H9 (cell line): ENCODE measurements at regions not wholly inside any gene's neighbourhood (a gene's known extent, or its start where the extent isn't known, plus 50 kb on each side); places are given as distances from the start of the nearest gene placed in this dataset.

Experiments used
- DNase-seq: peaks from one replicate; pipeline ENCODE4 v3.0.0-alpha.2; 2017
- H2AFZ ChIP-seq: one replicate; pipeline ENCODE4 v1.6.1; 2013; ENCODE audit warnings: mild to moderate bottlenecking, low read length, control low read depth, moderate library complexity
- H2AK5ac ChIP-seq: 2 replicates; pipeline ENCODE4 v1.6.1; 2013; ENCODE audit warnings: low read length, control low read depth, mixed read lengths; ENCODE audit not compliant: insufficient read length
- H2BK120ac ChIP-seq: one replicate; pipeline ENCODE4 v1.6.1; 2013; ENCODE audit warnings: low read depth, mild to moderate bottlenecking, low read length, control low read depth, inconsistent platforms; ENCODE audit not compliant: poor library complexity, severe bottlenecking
- H2BK12ac ChIP-seq: 2 replicates; pipeline ENCODE4 v1.6.1; 2013; ENCODE audit warnings: low read length, control low read depth, mixed read lengths, low read depth; ENCODE audit not compliant: insufficient read length
- H2BK15ac ChIP-seq: 2 replicates; pipeline ENCODE4 v1.6.1; 2013; ENCODE audit warnings: low read depth, low read length, control low read depth
- H2BK20ac ChIP-seq: one replicate; pipeline ENCODE4 v1.6.1; 2013; ENCODE audit warnings: low read depth, mild to moderate bottlenecking, low read length, control low read depth, inconsistent platforms; ENCODE audit not compliant: poor library complexity, severe bottlenecking
- H2BK5ac ChIP-seq: 2 replicates; pipeline ENCODE4 v1.6.1; 2013; ENCODE audit warnings: low read length, control low read depth, mixed read lengths; ENCODE audit not compliant: insufficient read length
- H3K14ac ChIP-seq: 2 replicates; pipeline ENCODE4 v1.6.1; 2013; ENCODE audit warnings: low read length, control low read depth; ENCODE audit not compliant: insufficient read depth
- H3K18ac ChIP-seq: 2 replicates; pipeline ENCODE4 v1.6.1; 2013; ENCODE audit warnings: low read depth, mild to moderate bottlenecking, mixed read lengths, low read length, control low read depth; ENCODE audit not compliant: insufficient read length
- H3K23ac ChIP-seq: 2 replicates; pipeline ENCODE4 v1.6.1; 2013; ENCODE audit warnings: low read length, control low read depth, mixed read lengths, low read depth; ENCODE audit not compliant: insufficient read length
- H3K23me2 ChIP-seq: 2 replicates; pipeline ENCODE4 v1.6.1; 2013; ENCODE audit warnings: low read depth, mild to moderate bottlenecking, mixed read lengths, low read length, control low read depth; ENCODE audit not compliant: insufficient read length, poor library complexity, severe bottlenecking
- H3K27ac ChIP-seq: 2 replicates; pipeline ENCODE4 v1.5.1; 2013; ENCODE audit warnings: low read length, control low read depth, mixed read lengths, low read depth; ENCODE audit not compliant: insufficient read length
- H3K27me3 ChIP-seq: 2 replicates; pipeline ENCODE4 v1.6.1; 2013; ENCODE audit warnings: low read length, control low read depth, inconsistent platforms; ENCODE audit not compliant: insufficient read depth
- H3K4ac ChIP-seq: 2 replicates; pipeline ENCODE4 v1.6.1; 2013; ENCODE audit warnings: low read depth, mild to moderate bottlenecking, control low read depth, inconsistent platforms, low read length, moderate library complexity
- H3K4me1 ChIP-seq: 2 replicates; pipeline ENCODE4 v1.6.1; 2013; ENCODE audit warnings: low read length, control low read depth, inconsistent platforms; ENCODE audit not compliant: insufficient read depth
- H3K4me2 ChIP-seq: 2 replicates; pipeline ENCODE4 v1.6.1; 2013; ENCODE audit warnings: low read length, control low read depth, mixed read lengths; ENCODE audit not compliant: insufficient read length, insufficient read depth
- H3K56ac ChIP-seq: 2 replicates; pipeline ENCODE4 v1.6.1; 2013; ENCODE audit warnings: low read depth, mild to moderate bottlenecking, mixed read lengths, low read length, control low read depth; ENCODE audit not compliant: insufficient read length
- H3K79me1 ChIP-seq: 2 replicates; pipeline ENCODE4 v1.6.1; 2013; ENCODE audit warnings: low read depth, mild to moderate bottlenecking, moderate library complexity, low read length, control low read depth, inconsistent platforms; ENCODE audit not compliant: insufficient read depth, poor library complexity, severe bottlenecking
- H3K79me2 ChIP-seq: 2 replicates; pipeline ENCODE4 v1.6.1; 2013; ENCODE audit warnings: low read length, control low read depth, inconsistent platforms; ENCODE audit not compliant: insufficient read depth
- H3K9ac ChIP-seq: 2 replicates; pipeline ENCODE4 v1.6.1; 2013; ENCODE audit warnings: low read length, control low read depth, mixed read lengths; ENCODE audit not compliant: insufficient read length; ENCODE audit errors: extremely low read depth
- H3K9me3 ChIP-seq: one replicate; pipeline ENCODE4 v1.6.1; 2013; ENCODE audit warnings: low read depth, low read length, inconsistent platforms; ENCODE audit not compliant: control insufficient read depth
- H3T11ph ChIP-seq: one replicate; pipeline ENCODE4 v1.6.1; 2013; ENCODE audit warnings: mild to moderate bottlenecking, low read length, control low read depth, inconsistent platforms
- H4K20me1 ChIP-seq: one replicate; pipeline ENCODE4 v1.6.1; 2013; ENCODE audit not compliant: control insufficient read depth, insufficient read length, insufficient read depth
- H4K5ac ChIP-seq: 2 replicates; pipeline ENCODE4 v1.6.1; 2013; ENCODE audit warnings: low read depth, mild to moderate bottlenecking, mixed read lengths, low read length, control low read depth; ENCODE audit not compliant: insufficient read length
- H4K8ac ChIP-seq: replicated peaks from 2 replicates; pipeline ENCODE4 v1.6.1; 2013; ENCODE audit warnings: low read length, control low read depth, mixed read lengths, low read depth; ENCODE audit not compliant: insufficient read length
- H4K91ac ChIP-seq: 2 replicates; pipeline ENCODE4 v1.6.1; 2013; ENCODE audit warnings: low read depth, mild to moderate bottlenecking, moderate library complexity, mixed read lengths, low read length, control low read depth; ENCODE audit not compliant: insufficient read length
- H3K27ac Mint-ChIP-seq, 3 experiments: 2 replicates in 2 of 3; 3 replicates in 1 of 3; pipeline ENCODE4 v1.8.0; 2020 to 2021; ENCODE audit warnings: mixed read lengths in 3 of 3, mild to moderate bottlenecking in 1 of 3, moderate library complexity in 1 of 3
- H3K27me3 Mint-ChIP-seq: 2 replicates; pipeline ENCODE4 v1.8.0; 2021; ENCODE audit warnings: low read depth, mild to moderate bottlenecking, moderate library complexity, mixed read lengths
- H3K36me3 Mint-ChIP-seq, 3 experiments: 2 replicates in 2 of 3; 3 replicates in 1 of 3; pipeline ENCODE4 v1.8.0; 2020 to 2021; ENCODE audit warnings: low read depth in 3 of 3, mixed read lengths in 3 of 3; ENCODE audit not compliant: insufficient read depth in 1 of 3
- H3K4me1 Mint-ChIP-seq, 2 experiments: 2 replicates each; pipeline ENCODE4 v1.8.0; 2020; ENCODE audit warnings: mixed read lengths in 2 of 2
- H3K4me3 Mint-ChIP-seq, 2 experiments: 2 replicates in 1 of 2; 3 replicates in 1 of 2; pipeline ENCODE4 v1.8.0; 2020 to 2021; ENCODE audit warnings: mild to moderate bottlenecking in 2 of 2, mixed read lengths in 2 of 2, moderate library complexity in 1 of 2
- H3K9me3 Mint-ChIP-seq, 2 experiments: 2 replicates in 1 of 2; 3 replicates in 1 of 2; pipeline ENCODE4 v1.8.0; 2020; ENCODE audit warnings: mild to moderate bottlenecking in 2 of 2, mixed read lengths in 2 of 2, moderate library complexity in 1 of 2
- WGBS: extraction: QIAGEN DNeasy Blood & Tissue Kit; methylation state at CpG from one replicate; pipeline ENCODE4 v1.1.7; 2013; ENCODE audit warnings: missing lambda C conversion rate, low lambda C conversion rate, mixed read lengths; ENCODE audit not compliant: insufficient read length; ENCODE audit errors: extremely low coverage; 5-methylcytosine and 5-hydroxymethylcytosine counted together
- TF ChIP-seq, protein P1 (sequence below): fragments of 200-600 bp; sonication (generic); conservative IDR thresholded peaks from 3 replicates; pipeline ENCODE4 v1.8.0; 2021; ENCODE audit warnings: antibody characterized with exemption, mild to moderate bottlenecking

- no peak overlapping the region for H3K27ac Mint-ChIP-seq
Observed at GRCh38 chr5:2502970-2503594, 248.4 kb downstream of the IRX2 start.

More at GRCh38 chr5:2502970-2503594, 248.4 kb downstream of the IRX2 start:
- no peak overlapping the region for H2BK15ac ChIP-seq
- no peaks in the 10 kb centered on the region for H3K9me3 ChIP-seq
- no peak overlapping the region for H3K4ac ChIP-seq
- no peak overlapping the region for H3K4me2 ChIP-seq
- peaks cover 6 to 19% (median 9%) of the 10 kb centered on the region in 3 experiments; a peak in 6 of 7 replicates for H3K36me3 Mint-ChIP-seq
- no peak overlapping the region for H2AFZ ChIP-seq
- H3K27me3 Mint-ChIP-seq, result peaks cover 1% of the 10 kb centered on the region; the same call in 1 of the 2 replicates
- H4K8ac ChIP-seq, result no peak overlapping the region
- no peak overlapping the region for H3K9ac ChIP-seq
- H2BK12ac ChIP-seq, result no peak overlapping the region
- H3K4me1 Mint-ChIP-seq, result peaks cover 10 to 17% of the 10 kb centered on the region in 2 experiments
- no peak overlapping the region for H3T11ph ChIP-seq
- no peak overlapping the region for H2BK5ac ChIP-seq
- H3K4me3 Mint-ChIP-seq, result no peak overlapping the region
- H2AK5ac ChIP-seq, result no peak overlapping the region
- H3K9me3 Mint-ChIP-seq, result peaks cover 23 to 24% of the 10 kb centered on the region in 2 experiments
- TF ChIP-seq, protein P1, sequence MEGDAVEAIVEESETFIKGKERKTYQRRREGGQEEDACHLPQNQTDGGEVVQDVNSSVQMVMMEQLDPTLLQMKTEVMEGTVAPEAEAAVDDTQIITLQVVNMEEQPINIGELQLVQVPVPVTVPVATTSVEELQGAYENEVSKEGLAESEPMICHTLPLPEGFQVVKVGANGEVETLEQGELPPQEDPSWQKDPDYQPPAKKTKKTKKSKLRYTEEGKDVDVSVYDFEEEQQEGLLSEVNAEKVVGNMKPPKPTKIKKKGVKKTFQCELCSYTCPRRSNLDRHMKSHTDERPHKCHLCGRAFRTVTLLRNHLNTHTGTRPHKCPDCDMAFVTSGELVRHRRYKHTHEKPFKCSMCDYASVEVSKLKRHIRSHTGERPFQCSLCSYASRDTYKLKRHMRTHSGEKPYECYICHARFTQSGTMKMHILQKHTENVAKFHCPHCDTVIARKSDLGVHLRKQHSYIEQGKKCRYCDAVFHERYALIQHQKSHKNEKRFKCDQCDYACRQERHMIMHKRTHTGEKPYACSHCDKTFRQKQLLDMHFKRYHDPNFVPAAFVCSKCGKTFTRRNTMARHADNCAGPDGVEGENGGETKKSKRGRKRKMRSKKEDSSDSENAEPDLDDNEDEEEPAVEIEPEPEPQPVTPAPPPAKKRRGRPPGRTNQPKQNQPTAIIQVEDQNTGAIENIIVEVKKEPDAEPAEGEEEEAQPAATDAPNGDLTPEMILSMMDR, result no peak
- H2BK120ac ChIP-seq, result no peak overlapping the region
- no peaks in the 10 kb centered on the region for H3K27me3 ChIP-seq
- H3K79me2 ChIP-seq, result no peaks in the 10 kb centered on the region
- no peak for DNase-seq
- no peak overlapping the region for H4K5ac ChIP-seq
- no peaks in the 10 kb centered on the region for H4K20me1 ChIP-seq
- no peaks in the 10 kb centered on the region for H3K4me1 ChIP-seq
- no peak overlapping the region for H2BK20ac ChIP-seq
- no peak overlapping the region for H4K91ac ChIP-seq
- no peak overlapping the region for H3K56ac ChIP-seq
- no peaks in the 10 kb centered on the region for H3K79me1 ChIP-seq
- no peak overlapping the region for H3K27ac ChIP-seq
- no peaks in the 10 kb centered on the region for H3K23me2 ChIP-seq
- no CpG with 5 or more reads among the region's 6 CpGs for WGBS
- no peak overlapping the region for H3K23ac ChIP-seq
- H3K14ac ChIP-seq, result no peak overlapping the region
- no peak overlapping the region for H3K18ac ChIP-seq
